K562 (cell line): ENCODE measurements at regions not wholly inside any gene's neighbourhood (a gene's known extent, or its start where the extent isn't known, plus 50 kb on each side); places are given as distances from the start of the nearest gene placed in this dataset.

Source experiments
- CTCF ChIP-seq, 3 experiments: IDR thresholded peaks in 2 of 3; conservative IDR thresholded peaks in 1 of 3; 2 replicates each; pipeline ENCODE4 v1.5.1; 2011 to 2012; ENCODE audit warnings: low read length in 3 of 3, mild to moderate bottlenecking in 3 of 3, control low read depth in 2 of 3, improper control_type of control experiment in 1 of 3, inconsistent platforms in 1 of 3, low read depth in 1 of 3, mixed read lengths in 1 of 3, moderate library complexity in 1 of 3; ENCODE audit not compliant: insufficient read depth in 2 of 3
- EP300 ChIP-seq: IDR thresholded peaks from 2 replicates; pipeline ENCODE4 v1.6.1; 2012; ENCODE audit warnings: low read length, improper control_type of control experiment
- HMGXB4 ChIP-seq: sonication (generic); formaldehyde crosslinking; IDR thresholded peaks from 2 replicates; pipeline ENCODE4 v1.8.1; 2023; ENCODE audit warnings: mild to moderate bottlenecking, missing genetic modification reagents
- KAT8 ChIP-seq: fragments of 450-650 bp; IDR thresholded peaks from 2 replicates; pipeline ENCODE4 v1.6.1; 2016; ENCODE audit warnings: low read depth, mild to moderate bottlenecking
- NR2C1 ChIP-seq, 2 experiments: fragments of 450-650 bp; IDR thresholded peaks; 2 replicates each; pipeline ENCODE4 v1.6.1; 2017; ENCODE audit warnings: mild to moderate bottlenecking in 2 of 2, antibody characterized with exemption in 1 of 2, inconsistent platforms in 1 of 2, missing compliant biosample characterization in 1 of 2, missing genetic modification characterization in 1 of 2
- NR3C1 ChIP-seq: sonication (generic); formaldehyde crosslinking; IDR thresholded peaks from 2 replicates; pipeline ENCODE4 v1.8.1; 2022; ENCODE audit warnings: missing genetic modification reagents
- POLR2A ChIP-seq: fragments of 450-650 bp; conservative IDR thresholded peaks from 2 replicates; pipeline ENCODE4 v1.6.1; 2016
- RAD51 ChIP-seq: fragments of 450-650 bp; IDR thresholded peaks from 2 replicates; pipeline ENCODE4 v1.7.1; 2016; ENCODE audit warnings: low read depth, mild to moderate bottlenecking, borderline replicate concordance
- RCOR1 ChIP-seq, 2 experiments: IDR thresholded peaks; 2 replicates each; pipeline ENCODE4 v1.6.1; 2012; ENCODE audit warnings: low read depth in 2 of 2, low read length in 2 of 2, borderline replicate concordance in 1 of 2, improper control_type of control experiment in 1 of 2
- SP1 ChIP-seq: sonication (generic); formaldehyde crosslinking; IDR thresholded peaks from 2 replicates; pipeline ENCODE4 v1.8.1; 2022; ENCODE audit warnings: mild to moderate bottlenecking, missing genetic modification reagents
- ZNF274 ChIP-seq: IDR thresholded peaks from 2 replicates; pipeline ENCODE4 v1.6.1; 2011; ENCODE audit warnings: low read depth, mild to moderate bottlenecking, low read length, moderate library complexity, borderline replicate concordance
- ZNF668 ChIP-seq: fragments of 250-450 bp; sonication (Bioruptor Pico); IDR thresholded peaks from 2 replicates; pipeline ENCODE4 v1.8.0; 2022; ENCODE audit warnings: mild to moderate bottlenecking, inconsistent platforms
- TF ChIP-seq, protein P1 (sequence below): fragments of 250-450 bp; sonication (Bioruptor Pico); IDR thresholded peaks from 2 replicates; pipeline ENCODE4 v1.9.0; 2021; ENCODE audit warnings: mild to moderate bottlenecking, inconsistent platforms

DNA sequence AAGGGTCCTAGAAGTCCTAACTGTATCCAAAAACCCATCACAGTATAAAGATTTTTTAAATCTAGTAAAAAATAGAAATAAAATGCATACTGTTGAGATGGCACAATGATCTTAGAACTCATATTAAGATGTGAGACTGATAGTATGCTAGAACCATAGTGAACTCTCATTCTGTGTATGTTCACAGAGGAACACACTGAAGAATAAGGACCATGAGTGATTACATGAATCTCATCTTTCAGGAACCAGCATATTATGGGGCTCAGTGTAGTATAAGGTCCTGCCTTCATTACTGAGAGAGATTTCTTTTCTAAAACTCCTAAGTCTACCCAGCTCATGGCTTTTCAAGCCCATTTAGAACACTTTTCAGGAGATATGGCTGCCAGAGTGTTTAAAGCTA lies 59.8 kb upstream of the RFC3 start:
- TF ChIP-seq NR3C1 (CRISPR knock-in tag), result no peak
- TF ChIP-seq POLR2A, result no peak
- TF ChIP-seq SP1 (CRISPR knock-in tag), result no peak
- TF ChIP-seq ZNF274, result no peak
- no peak for TF ChIP-seq CTCF (IDR thresholded peaks at IDR 0.05 in 2 of 3, conservative IDR thresholded peaks at IDR 0.05 in 1 of 3; ENCODE audit: insufficient read depth in 2 of 3, low read depth in 1 of 3, low read length in 3 of 3)
- TF ChIP-seq HMGXB4 (CRISPR knock-in tag), result no peak
- no peak for TF ChIP-seq RCOR1 (IDR thresholded peaks at IDR 0.05; ENCODE audit: borderline replicate concordance in 1 of 2, low read depth in 2 of 2, low read length in 2 of 2)
- TF ChIP-seq, protein P1, sequence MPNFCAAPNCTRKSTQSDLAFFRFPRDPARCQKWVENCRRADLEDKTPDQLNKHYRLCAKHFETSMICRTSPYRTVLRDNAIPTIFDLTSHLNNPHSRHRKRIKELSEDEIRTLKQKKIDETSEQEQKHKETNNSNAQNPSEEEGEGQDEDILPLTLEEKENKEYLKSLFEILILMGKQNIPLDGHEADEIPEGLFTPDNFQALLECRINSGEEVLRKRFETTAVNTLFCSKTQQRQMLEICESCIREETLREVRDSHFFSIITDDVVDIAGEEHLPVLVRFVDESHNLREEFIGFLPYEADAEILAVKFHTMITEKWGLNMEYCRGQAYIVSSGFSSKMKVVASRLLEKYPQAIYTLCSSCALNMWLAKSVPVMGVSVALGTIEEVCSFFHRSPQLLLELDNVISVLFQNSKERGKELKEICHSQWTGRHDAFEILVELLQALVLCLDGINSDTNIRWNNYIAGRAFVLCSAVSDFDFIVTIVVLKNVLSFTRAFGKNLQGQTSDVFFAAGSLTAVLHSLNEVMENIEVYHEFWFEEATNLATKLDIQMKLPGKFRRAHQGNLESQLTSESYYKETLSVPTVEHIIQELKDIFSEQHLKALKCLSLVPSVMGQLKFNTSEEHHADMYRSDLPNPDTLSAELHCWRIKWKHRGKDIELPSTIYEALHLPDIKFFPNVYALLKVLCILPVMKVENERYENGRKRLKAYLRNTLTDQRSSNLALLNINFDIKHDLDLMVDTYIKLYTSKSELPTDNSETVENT, result no peak
- no peak for TF ChIP-seq KAT8
- no peak for TF ChIP-seq EP300
- no peak for TF ChIP-seq NR2C1 (IDR thresholded peaks at IDR 0.05)
- no peak for TF ChIP-seq NR2C1 (tag; IDR thresholded peaks at IDR 0.05)
- no peak for TF ChIP-seq RAD51
- TF ChIP-seq ZNF668 (CRISPR knock-in tag), result no peak
